HG02759 (cell line): ENCODE measurements at regions not wholly inside any gene's neighbourhood (a gene's known extent, or its start where the extent isn't known, plus 50 kb on each side); places are given as distances from the start of the nearest gene placed in this dataset.
A peak's percentile ranks its signal among the peaks of the same experiment; 100 is the strongest.

Experiments
- ATAC-seq: cut with Tn5 transposase; IDR thresholded peaks from one replicate; pipeline ENCODE4 v1.9.1; 2021; ENCODE audit warnings: mild to moderate bottlenecking, moderate library complexity; ENCODE audit not compliant: unreplicated experiment

- ATAC-seq, result peak; percentile 92
Observed at GRCh38 chr4:56757821-56758411, 63.6 kb downstream of the SPINK2 start.

- peak; percentile 47 for ATAC-seq
Observed at GRCh38 chr4:56757261-56757746, 64.2 kb downstream of the SPINK2 start.

- no peak for ATAC-seq
Observed at GRCh38 chr4:56755901-56756300, 65.6 kb downstream of the SPINK2 start.

GRCh38 chr4:56752985-56753384 lies 68.5 kb downstream of the SPINK2 start:
- ATAC-seq, result no peak

- ATAC-seq, result no peak
Observed at GRCh38 chr4:56750231-56750630, 69.1 kb upstream of the HOPX start.

- ATAC-seq, result no peak
Observed at GRCh38 chr4:56748271-56748670, 67.2 kb upstream of the HOPX start.

- no peak for ATAC-seq
Observed at GRCh38 chr4:56746639-56747038, 65.5 kb upstream of the HOPX start.

GRCh38 chr4:56745042-56745441 lies 63.9 kb upstream of the HOPX start:
- no peak for ATAC-seq

- no peak for ATAC-seq
Observed at GRCh38 chr4:56744030-56744429, 62.9 kb upstream of the HOPX start.

GRCh38 chr4:56743550-56743949 lies 62.5 kb upstream of the HOPX start:
- ATAC-seq, result no peak

- ATAC-seq, result no peak
Observed at GRCh38 chr4:56742080-56742871, 61.2 kb upstream of the HOPX start.

- no peak for ATAC-seq
Observed at GRCh38 chr4:56741595-56741994, 60.5 kb upstream of the HOPX start.

- ATAC-seq, result no peak
Observed at GRCh38 chr4:56739066-56739777, 58.1 kb upstream of the HOPX start.

- ATAC-seq, result no peak
Observed at GRCh38 chr4:56737666-56738065, 56.6 kb upstream of the HOPX start.

GRCh38 chr4:56733352-56733751 lies 52.3 kb upstream of the HOPX start:
- no peak for ATAC-seq

- ATAC-seq, result no peak
Observed at GRCh38 chr4:56732301-56732700, 51.2 kb upstream of the HOPX start.

- no peak for ATAC-seq
Observed at GRCh38 chr4:56731857-56732256, 50.8 kb upstream of the HOPX start.
